H9 (cell line): ENCODE measurements at regions not wholly inside any gene's neighbourhood (a gene's known extent, or its start where the extent isn't known, plus 50 kb on each side); places are given as distances from the start of the nearest gene placed in this dataset.
"Not testable (repeated sequence)": the region's sequence is repeated elsewhere in the genome, so short reads cannot be mapped to it uniquely, and the experiment has no call there.

Experiments
- DNase-seq: peaks from one replicate; pipeline ENCODE4 v3.0.0-alpha.2; 2017
- H2AFZ ChIP-seq: one replicate; pipeline ENCODE4 v1.6.1; 2013; ENCODE audit warnings: mild to moderate bottlenecking, low read length, control low read depth, moderate library complexity
- H2AK5ac ChIP-seq: 2 replicates; pipeline ENCODE4 v1.6.1; 2013; ENCODE audit warnings: low read length, control low read depth, mixed read lengths; ENCODE audit not compliant: insufficient read length
- H2BK120ac ChIP-seq: one replicate; pipeline ENCODE4 v1.6.1; 2013; ENCODE audit warnings: low read depth, mild to moderate bottlenecking, low read length, control low read depth, inconsistent platforms; ENCODE audit not compliant: poor library complexity, severe bottlenecking
- H2BK12ac ChIP-seq: 2 replicates; pipeline ENCODE4 v1.6.1; 2013; ENCODE audit warnings: low read length, control low read depth, mixed read lengths, low read depth; ENCODE audit not compliant: insufficient read length
- H2BK15ac ChIP-seq: 2 replicates; pipeline ENCODE4 v1.6.1; 2013; ENCODE audit warnings: low read depth, low read length, control low read depth
- H2BK20ac ChIP-seq: one replicate; pipeline ENCODE4 v1.6.1; 2013; ENCODE audit warnings: low read depth, mild to moderate bottlenecking, low read length, control low read depth, inconsistent platforms; ENCODE audit not compliant: poor library complexity, severe bottlenecking
- H2BK5ac ChIP-seq: 2 replicates; pipeline ENCODE4 v1.6.1; 2013; ENCODE audit warnings: low read length, control low read depth, mixed read lengths; ENCODE audit not compliant: insufficient read length
- H3K14ac ChIP-seq: 2 replicates; pipeline ENCODE4 v1.6.1; 2013; ENCODE audit warnings: low read length, control low read depth; ENCODE audit not compliant: insufficient read depth
- H3K18ac ChIP-seq: 2 replicates; pipeline ENCODE4 v1.6.1; 2013; ENCODE audit warnings: low read depth, mild to moderate bottlenecking, mixed read lengths, low read length, control low read depth; ENCODE audit not compliant: insufficient read length
- H3K23ac ChIP-seq: 2 replicates; pipeline ENCODE4 v1.6.1; 2013; ENCODE audit warnings: low read length, control low read depth, mixed read lengths, low read depth; ENCODE audit not compliant: insufficient read length
- H3K23me2 ChIP-seq: 2 replicates; pipeline ENCODE4 v1.6.1; 2013; ENCODE audit warnings: low read depth, mild to moderate bottlenecking, mixed read lengths, low read length, control low read depth; ENCODE audit not compliant: insufficient read length, poor library complexity, severe bottlenecking
- H3K27ac ChIP-seq: 2 replicates; pipeline ENCODE4 v1.5.1; 2013; ENCODE audit warnings: low read length, control low read depth, mixed read lengths, low read depth; ENCODE audit not compliant: insufficient read length
- H3K27me3 ChIP-seq: 2 replicates; pipeline ENCODE4 v1.6.1; 2013; ENCODE audit warnings: low read length, control low read depth, inconsistent platforms; ENCODE audit not compliant: insufficient read depth
- H3K4ac ChIP-seq: 2 replicates; pipeline ENCODE4 v1.6.1; 2013; ENCODE audit warnings: low read depth, mild to moderate bottlenecking, control low read depth, inconsistent platforms, low read length, moderate library complexity
- H3K4me1 ChIP-seq: 2 replicates; pipeline ENCODE4 v1.6.1; 2013; ENCODE audit warnings: low read length, control low read depth, inconsistent platforms; ENCODE audit not compliant: insufficient read depth
- H3K4me2 ChIP-seq: 2 replicates; pipeline ENCODE4 v1.6.1; 2013; ENCODE audit warnings: low read length, control low read depth, mixed read lengths; ENCODE audit not compliant: insufficient read length, insufficient read depth
- H3K56ac ChIP-seq: 2 replicates; pipeline ENCODE4 v1.6.1; 2013; ENCODE audit warnings: low read depth, mild to moderate bottlenecking, mixed read lengths, low read length, control low read depth; ENCODE audit not compliant: insufficient read length
- H3K79me1 ChIP-seq: 2 replicates; pipeline ENCODE4 v1.6.1; 2013; ENCODE audit warnings: low read depth, mild to moderate bottlenecking, moderate library complexity, low read length, control low read depth, inconsistent platforms; ENCODE audit not compliant: insufficient read depth, poor library complexity, severe bottlenecking
- H3K79me2 ChIP-seq: 2 replicates; pipeline ENCODE4 v1.6.1; 2013; ENCODE audit warnings: low read length, control low read depth, inconsistent platforms; ENCODE audit not compliant: insufficient read depth
- H3K9ac ChIP-seq: 2 replicates; pipeline ENCODE4 v1.6.1; 2013; ENCODE audit warnings: low read length, control low read depth, mixed read lengths; ENCODE audit not compliant: insufficient read length; ENCODE audit errors: extremely low read depth
- H3K9me3 ChIP-seq: one replicate; pipeline ENCODE4 v1.6.1; 2013; ENCODE audit warnings: low read depth, low read length, inconsistent platforms; ENCODE audit not compliant: control insufficient read depth
- H3T11ph ChIP-seq: one replicate; pipeline ENCODE4 v1.6.1; 2013; ENCODE audit warnings: mild to moderate bottlenecking, low read length, control low read depth, inconsistent platforms
- H4K20me1 ChIP-seq: one replicate; pipeline ENCODE4 v1.6.1; 2013; ENCODE audit not compliant: control insufficient read depth, insufficient read length, insufficient read depth
- H4K5ac ChIP-seq: 2 replicates; pipeline ENCODE4 v1.6.1; 2013; ENCODE audit warnings: low read depth, mild to moderate bottlenecking, mixed read lengths, low read length, control low read depth; ENCODE audit not compliant: insufficient read length
- H4K8ac ChIP-seq: replicated peaks from 2 replicates; pipeline ENCODE4 v1.6.1; 2013; ENCODE audit warnings: low read length, control low read depth, mixed read lengths, low read depth; ENCODE audit not compliant: insufficient read length
- H4K91ac ChIP-seq: 2 replicates; pipeline ENCODE4 v1.6.1; 2013; ENCODE audit warnings: low read depth, mild to moderate bottlenecking, moderate library complexity, mixed read lengths, low read length, control low read depth; ENCODE audit not compliant: insufficient read length
- H3K27ac Mint-ChIP-seq, 3 experiments: 2 replicates in 2 of 3; 3 replicates in 1 of 3; pipeline ENCODE4 v1.8.0; 2020 to 2021; ENCODE audit warnings: mixed read lengths in 3 of 3, mild to moderate bottlenecking in 1 of 3, moderate library complexity in 1 of 3
- H3K27me3 Mint-ChIP-seq: 2 replicates; pipeline ENCODE4 v1.8.0; 2021; ENCODE audit warnings: low read depth, mild to moderate bottlenecking, moderate library complexity, mixed read lengths
- H3K36me3 Mint-ChIP-seq, 3 experiments: 2 replicates in 2 of 3; 3 replicates in 1 of 3; pipeline ENCODE4 v1.8.0; 2020 to 2021; ENCODE audit warnings: low read depth in 3 of 3, mixed read lengths in 3 of 3; ENCODE audit not compliant: insufficient read depth in 1 of 3
- H3K4me1 Mint-ChIP-seq, 2 experiments: 2 replicates each; pipeline ENCODE4 v1.8.0; 2020; ENCODE audit warnings: mixed read lengths in 2 of 2
- H3K4me3 Mint-ChIP-seq, 2 experiments: 2 replicates in 1 of 2; 3 replicates in 1 of 2; pipeline ENCODE4 v1.8.0; 2020 to 2021; ENCODE audit warnings: mild to moderate bottlenecking in 2 of 2, mixed read lengths in 2 of 2, moderate library complexity in 1 of 2
- H3K9me3 Mint-ChIP-seq, 2 experiments: 2 replicates in 1 of 2; 3 replicates in 1 of 2; pipeline ENCODE4 v1.8.0; 2020; ENCODE audit warnings: mild to moderate bottlenecking in 2 of 2, mixed read lengths in 2 of 2, moderate library complexity in 1 of 2
- WGBS: extraction: QIAGEN DNeasy Blood & Tissue Kit; methylation state at CpG from one replicate; pipeline ENCODE4 v1.1.7; 2013; ENCODE audit warnings: missing lambda C conversion rate, low lambda C conversion rate, mixed read lengths; ENCODE audit not compliant: insufficient read length; ENCODE audit errors: extremely low coverage; 5-methylcytosine and 5-hydroxymethylcytosine counted together

DNA sequence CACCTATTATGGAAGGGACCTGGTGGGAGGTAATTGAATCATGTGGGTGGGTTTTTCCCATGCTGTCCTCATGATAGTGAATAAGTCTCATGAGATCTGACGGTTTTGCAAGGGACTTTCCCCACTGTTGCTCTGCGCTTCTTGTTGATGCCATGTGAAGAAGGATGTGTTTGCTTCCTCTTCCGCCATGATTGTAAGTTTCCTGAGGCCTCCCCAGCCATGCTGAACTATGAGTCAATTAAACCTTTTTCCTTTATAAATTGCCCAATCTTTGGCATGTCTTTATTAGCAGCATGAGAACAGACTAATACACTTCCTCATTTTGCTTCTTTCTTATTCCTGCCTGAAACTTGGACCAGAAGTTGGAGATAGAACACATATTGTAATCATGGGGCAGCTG lies 396.2 kb downstream of the ATP23 start:
- H3K27me3 Mint-ChIP-seq, H2BK20ac ChIP-seq, H2AFZ ChIP-seq, H3K79me1 ChIP-seq, H2BK120ac ChIP-seq, H4K8ac ChIP-seq, H4K5ac ChIP-seq, H3K9me3 Mint-ChIP-seq, H3K4ac ChIP-seq, H3K27me3 ChIP-seq, H3K56ac ChIP-seq, H3K9me3 ChIP-seq, H3K4me2 ChIP-seq, H3T11ph ChIP-seq, H4K20me1 ChIP-seq, H3K18ac ChIP-seq, H2BK5ac ChIP-seq, H3K4me1 ChIP-seq, DNase-seq, H2BK15ac ChIP-seq, H2AK5ac ChIP-seq, H2BK12ac ChIP-seq, H3K27ac ChIP-seq, H3K4me1 Mint-ChIP-seq, H3K4me3 Mint-ChIP-seq, H3K9ac ChIP-seq, H3K36me3 Mint-ChIP-seq, H3K23ac ChIP-seq, H3K23me2 ChIP-seq, H3K79me2 ChIP-seq, H3K27ac Mint-ChIP-seq, H4K91ac ChIP-seq, H3K14ac ChIP-seq: not testable (repeated sequence)
- no CpG with 5 or more reads among the region's 3 CpGs for WGBS
